HEK293 (cell line): ENCODE measurements at regions not wholly inside any gene's neighbourhood (a gene's known extent, or its start where the extent isn't known, plus 50 kb on each side); places are given as distances from the start of the nearest gene placed in this dataset.
A peak's percentile ranks its signal among the peaks of the same experiment; 100 is the strongest.

Experiments used
- CTCF ChIA-PET: fragments of 350-600 bp; formaldehyde crosslinking; extraction: SDS; loops from one replicate; lab custom pipeline; 2021; ENCODE audit warnings: antibody characterized with exemption; lab: Yijun Ruan, JAX
- POLR2A ChIA-PET: fragments of 300-600 bp; formaldehyde crosslinking; extraction: SDS; loops from one replicate; lab custom pipeline; 2020; ENCODE audit warnings: antibody characterized with exemption, inconsistent platforms; lab: Yijun Ruan, JAX
- H3K27ac ChIP-seq: fragments of 200-500 bp; sonication (Bioruptor generic); 2 replicates; pipeline ENCODE4 v1.5.1; 2014; ENCODE audit warnings: low read depth, low read length, control low read depth, inconsistent platforms; ENCODE audit errors: extremely low read depth
- H3K36me3 ChIP-seq, 2 experiments: fragments of 200-500 bp in 1 of 2; sonication (Bioruptor generic) in 1 of 2; 1 replicate in 1 of 2; 2 replicates in 1 of 2; pipeline ENCODE4 v1.5.1; 2014 to 2017; ENCODE audit warnings: inconsistent platforms in 2 of 2, low read length in 2 of 2; ENCODE audit not compliant: control insufficient read depth in 2 of 2, insufficient read depth in 1 of 2
- H3K4me1 ChIP-seq: fragments of 200-500 bp; sonication (Bioruptor generic); 2 replicates; pipeline ENCODE4 v1.5.1; 2014; ENCODE audit warnings: mild to moderate bottlenecking, low read length, inconsistent platforms; ENCODE audit not compliant: control insufficient read depth, insufficient read depth
- H3K4me3 ChIP-seq: 2 replicates; pipeline ENCODE4 v1.5.1; 2011; ENCODE audit warnings: low read depth, mild to moderate bottlenecking, control low read depth, low read length, moderate library complexity
- H3K9me3 ChIP-seq: fragments of 200-500 bp; sonication (Bioruptor generic); 2 replicates; pipeline ENCODE4 v1.5.1; 2014; ENCODE audit warnings: low read depth, low read length, inconsistent platforms; ENCODE audit not compliant: control insufficient read depth, insufficient read depth
- BCL11B ChIP-seq: fragments of 450-650 bp; formaldehyde crosslinking; IDR thresholded peaks from 2 replicates; pipeline ENCODE4 v1.5.1; 2016; ENCODE audit warnings: low read depth, missing biosample characterization, missing genetic modification characterization
- GLI4 ChIP-seq: fragments of 450-650 bp; formaldehyde crosslinking; IDR thresholded peaks from 2 replicates; pipeline ENCODE4 v1.5.1; 2016; ENCODE audit warnings: missing biosample characterization, missing genetic modification characterization
- HOXC10 ChIP-seq: sonication (generic); formaldehyde crosslinking; IDR thresholded peaks from 2 replicates; pipeline ENCODE4 v1.8.1; 2023; ENCODE audit warnings: mild to moderate bottlenecking, missing genetic modification reagents
- HOXD13 ChIP-seq: sonication (generic); formaldehyde crosslinking; IDR thresholded peaks from 2 replicates; pipeline ENCODE4 v1.8.0; 2022; ENCODE audit warnings: missing genetic modification reagents, borderline replicate concordance
- KLF7 ChIP-seq: fragments of 450-650 bp; formaldehyde crosslinking; IDR thresholded peaks from 2 replicates; pipeline ENCODE4 v1.5.1; 2016; ENCODE audit warnings: missing biosample characterization, missing genetic modification characterization, borderline replicate concordance
- SCRT2 ChIP-seq: fragments of 450-650 bp; formaldehyde crosslinking; IDR thresholded peaks from 2 replicates; pipeline ENCODE4 v1.5.1; 2016; ENCODE audit warnings: missing biosample characterization, missing genetic modification characterization
- ZBTB1 ChIP-seq: fragments of 450-650 bp; formaldehyde crosslinking; IDR thresholded peaks from 2 replicates; pipeline ENCODE4 v1.5.1; 2016; ENCODE audit warnings: missing biosample characterization, missing genetic modification characterization
- ZBTB17 ChIP-seq: fragments of 450-650 bp; formaldehyde crosslinking; IDR thresholded peaks from 2 replicates; pipeline ENCODE4 v1.5.1; 2016; ENCODE audit warnings: missing biosample characterization, missing genetic modification characterization
- ZBTB49 ChIP-seq: fragments of 450-650 bp; formaldehyde crosslinking; IDR thresholded peaks from 2 replicates; pipeline ENCODE4 v1.5.1; 2016; ENCODE audit warnings: missing biosample characterization, missing genetic modification characterization, low read depth
- ZEB2 ChIP-seq: fragments of 450-650 bp; formaldehyde crosslinking; IDR thresholded peaks from 2 replicates; pipeline ENCODE4 v1.5.1; 2016; ENCODE audit warnings: missing biosample characterization, missing genetic modification characterization
- ZNF239 ChIP-seq: fragments of 450-650 bp; formaldehyde crosslinking; IDR thresholded peaks from 2 replicates; pipeline ENCODE4 v1.5.1; 2016; ENCODE audit warnings: missing biosample characterization, missing genetic modification characterization
- ZNF248 ChIP-seq: fragments of 450-650 bp; formaldehyde crosslinking; IDR thresholded peaks from 2 replicates; pipeline ENCODE4 v1.5.1; 2017; ENCODE audit warnings: missing biosample characterization, missing genetic modification characterization
- ZNF292 ChIP-seq: fragments of 450-650 bp; formaldehyde crosslinking; IDR thresholded peaks from 2 replicates; pipeline ENCODE4 v1.5.1; 2016; ENCODE audit warnings: low read depth, missing biosample characterization, missing genetic modification characterization, borderline replicate concordance
- ZNF324 ChIP-seq: fragments of 450-650 bp; formaldehyde crosslinking; IDR thresholded peaks from 2 replicates; pipeline ENCODE4 v1.5.1; 2016; ENCODE audit warnings: missing biosample characterization, missing genetic modification characterization
- ZNF433 ChIP-seq: fragments of 450-650 bp; formaldehyde crosslinking; IDR thresholded peaks from 2 replicates; pipeline ENCODE4 v1.5.1; 2016; ENCODE audit warnings: missing biosample characterization, missing genetic modification characterization, low read depth
- ZNF623 ChIP-seq: fragments of 450-650 bp; formaldehyde crosslinking; IDR thresholded peaks from 2 replicates; pipeline ENCODE4 v1.5.1; 2016; ENCODE audit warnings: missing biosample characterization, missing genetic modification characterization
- ZNF626 ChIP-seq: fragments of 450-650 bp; sonication (Bioruptor Pico); formaldehyde crosslinking; IDR thresholded peaks from 2 replicates; pipeline ENCODE4 v1.5.1; 2018; ENCODE audit warnings: missing biosample characterization, missing genetic modification characterization, inconsistent platforms
- ZNF654 ChIP-seq: fragments of 450-650 bp; formaldehyde crosslinking; IDR thresholded peaks from 2 replicates; pipeline ENCODE4 v1.5.1; 2016; ENCODE audit warnings: low read depth, missing biosample characterization, missing genetic modification characterization
- ZSCAN18 ChIP-seq: fragments of 450-650 bp; formaldehyde crosslinking; IDR thresholded peaks from 2 replicates; pipeline ENCODE4 v1.5.1; 2016; ENCODE audit warnings: missing biosample characterization, missing genetic modification characterization
- TF ChIP-seq, protein P1 (sequence below): fragments of 450-650 bp; formaldehyde crosslinking; IDR thresholded peaks from 2 replicates; pipeline ENCODE4 v1.5.1; 2017; ENCODE audit warnings: missing biosample characterization, missing genetic modification characterization

DNA sequence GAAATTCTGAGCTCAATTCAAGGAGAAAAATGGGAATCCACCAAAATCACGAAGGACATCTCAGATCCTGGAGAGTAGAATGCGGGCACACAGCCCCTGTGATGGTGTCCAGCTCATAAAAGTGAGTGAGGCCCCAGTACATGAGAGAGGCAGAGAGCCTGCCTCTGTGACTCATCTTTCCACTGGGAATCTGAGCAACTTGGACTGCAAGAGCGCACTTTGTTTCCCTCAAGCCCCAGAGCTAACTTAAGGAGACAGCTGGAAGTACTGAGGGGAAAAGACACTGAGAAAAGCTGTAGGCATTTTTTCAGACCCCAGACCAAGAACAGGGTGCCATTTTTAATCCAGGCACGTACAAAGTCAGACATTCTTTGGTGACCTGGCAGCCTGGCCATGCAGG lies 273.7 kb downstream of the C11orf87 start:
- TF ChIP-seq BCL11B (no peak), ZNF623 (no peak), ZEB2 (tag by site-specific recombination) (no peak), ZBTB1 (tag by site-specific recombination) (no peak), ZSCAN18 (tag by site-specific recombination) (no peak), ZNF248 (tag by site-specific recombination) (no peak), SCRT2 (tag by site-specific recombination) (no peak), HOXD13 (CRISPR knock-in tag) (no peak), ZNF626 (tag by site-specific recombination) (no peak), GLI4 (tag by site-specific recombination) (no peak)
- TF ChIP-seq, all 188 proteins: peak for 0
- ChIA-PET CTCF (interaction anchor here (0.6 to 2.0 kb wide), 6 partner anchors 15 to 1004 kb away, joined by 3 to 11 read pairs (median 4); no protein-coding TSS in a partner anchor), POLR2A (no interaction called here)
- Histone ChIP-seq H3K4me3 (no peak overlapping the region), H3K27ac (no peak overlapping the region), H3K36me3 (no peaks in the 10 kb centered on the region), H3K9me3 (no peaks in the 10 kb centered on the region), H3K4me1 (no peaks in the 10 kb centered on the region)

- TF ChIP-seq ZNF433 (tag by site-specific recombination) (no peak), ZNF324 (no peak), ZBTB49 (no peak), ZNF292 (no peak), ZNF239 (no peak)
These were observed 274.4 kb downstream of the C11orf87 start for GRCh38 chr11:109696191-109696897.

GRCh38 chr11:109697140-109697843 lies 275.3 kb downstream of the C11orf87 start:
- no peak overlapping the region for H3K4me3 ChIP-seq
- H3K4me1 ChIP-seq, result no peaks in the 10 kb centered on the region
- no peaks in the 10 kb centered on the region for H3K36me3 ChIP-seq
- ChIA-PET POLR2A (no interaction called here), CTCF (interaction anchor here (0.5 to 2.4 kb wide), 23 partner anchors 10 to 1344 kb away, joined by 3 to 11 read pairs (median 4); no protein-coding TSS in a partner anchor)
- TF ChIP-seq, protein P1, sequence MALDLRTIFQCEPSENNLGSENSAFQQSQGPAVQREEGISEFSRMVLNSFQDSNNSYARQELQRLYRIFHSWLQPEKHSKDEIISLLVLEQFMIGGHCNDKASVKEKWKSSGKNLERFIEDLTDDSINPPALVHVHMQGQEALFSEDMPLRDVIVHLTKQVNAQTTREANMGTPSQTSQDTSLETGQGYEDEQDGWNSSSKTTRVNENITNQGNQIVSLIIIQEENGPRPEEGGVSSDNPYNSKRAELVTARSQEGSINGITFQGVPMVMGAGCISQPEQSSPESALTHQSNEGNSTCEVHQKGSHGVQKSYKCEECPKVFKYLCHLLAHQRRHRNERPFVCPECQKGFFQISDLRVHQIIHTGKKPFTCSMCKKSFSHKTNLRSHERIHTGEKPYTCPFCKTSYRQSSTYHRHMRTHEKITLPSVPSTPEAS (tag by site-specific recombination), result no peak
- TF ChIP-seq ZBTB17 (tag by site-specific recombination) (no peak), ZNF654 (tag by site-specific recombination) (peak; percentile 59), HOXC10 (CRISPR knock-in tag) (no peak), KLF7 (no peak)
- no peaks in the 10 kb centered on the region for H3K9me3 ChIP-seq
- H3K27ac ChIP-seq, result no peak overlapping the region

More at GRCh38 chr11:109696191-109696897, 274.4 kb downstream of the C11orf87 start:
- POLR2A ChIA-PET, result no interaction called here
- H3K9me3 ChIP-seq, result no peaks in the 10 kb centered on the region
- H3K36me3 ChIP-seq, result no peaks in the 10 kb centered on the region
- H3K4me3 ChIP-seq, result no peak overlapping the region
- H3K4me1 ChIP-seq, result no peaks in the 10 kb centered on the region
- CTCF ChIA-PET, result interaction anchor here (0.6 to 2.4 kb wide), 13 partner anchors 9 to 998 kb away, joined by 3 to 11 read pairs (median 4); no protein-coding TSS in a partner anchor
- H3K27ac ChIP-seq, result no peak overlapping the region
